Smooth muscle cell (in vitro differentiated cells): ENCODE measurements at regions not wholly inside any gene's neighbourhood (a gene's known extent, or its start where the extent isn't known, plus 50 kb on each side); places are given as distances from the start of the nearest gene placed in this dataset.

Source experiments
- DNase-seq: peaks from one replicate; lab custom pipeline; 2025; ENCODE audit not compliant: unreplicated experiment; lab: John Stamatoyannopoulos, UW
- H2AFZ ChIP-seq: fragments of 200-600 bp; sonication (generic); 2 replicates; pipeline ENCODE4 v1.6.0; 2016; ENCODE audit warnings: antibody characterized with exemption, low read depth, mild to moderate bottlenecking
- H3F3A ChIP-seq: fragments of 200-600 bp; sonication (generic); 2 replicates; pipeline ENCODE4 v1.6.0; 2017; ENCODE audit warnings: antibody characterized with exemption, low read depth
- H3K27ac ChIP-seq: fragments of 200-600 bp; sonication (generic); 2 replicates; pipeline ENCODE4 v1.5.1; 2016; ENCODE audit warnings: low read depth, mild to moderate bottlenecking
- H3K27me3 ChIP-seq: fragments of 200-600 bp; sonication (generic); 2 replicates; pipeline ENCODE4 v1.6.1; 2016; ENCODE audit warnings: low read depth, mild to moderate bottlenecking
- H3K36me3 ChIP-seq: fragments of 200-600 bp; sonication (generic); 2 replicates; pipeline ENCODE4 v1.5.1; 2016; ENCODE audit warnings: low read depth
- H3K4me1 ChIP-seq: fragments of 200-600 bp; sonication (generic); 2 replicates; pipeline ENCODE4 v1.5.1; 2016; ENCODE audit warnings: low read depth
- H3K4me2 ChIP-seq: fragments of 200-600 bp; sonication (generic); 2 replicates; pipeline ENCODE4 v1.6.0; 2016; ENCODE audit warnings: mild to moderate bottlenecking
- H3K4me3 ChIP-seq: fragments of 200-600 bp; sonication (generic); 2 replicates; pipeline ENCODE4 v1.5.1; 2016; ENCODE audit warnings: mild to moderate bottlenecking
- H3K79me2 ChIP-seq: fragments of 200-600 bp; sonication (generic); 2 replicates; pipeline ENCODE4 v1.6.0; 2016; ENCODE audit warnings: low read depth, mild to moderate bottlenecking
- H3K9ac ChIP-seq: fragments of 200-600 bp; sonication (generic); 2 replicates; pipeline ENCODE4 v1.6.0; 2016; ENCODE audit warnings: low read depth
- H3K9me3 ChIP-seq: fragments of 200-600 bp; sonication (generic); replicated peaks from 2 replicates; pipeline ENCODE4 v1.5.1; 2016; ENCODE audit warnings: low read depth
- H4K20me1 ChIP-seq: fragments of 200-600 bp; sonication (generic); 2 replicates; pipeline ENCODE4 v1.6.0; 2016; ENCODE audit warnings: low read depth
- CTCF ChIP-seq: fragments of 200-600 bp; sonication (generic); IDR thresholded peaks from 2 replicates; pipeline ENCODE4 v1.5.1; 2017; ENCODE audit warnings: borderline replicate concordance, mild to moderate bottlenecking, antibody characterized with exemption; ENCODE audit not compliant: insufficient read depth, poor library complexity, severe bottlenecking
- WGBS: methylation state at CpG from one replicate; pipeline ENCODE4 v1.1.7; 2016; ENCODE audit warnings: low lambda C conversion rate; 5-methylcytosine and 5-hydroxymethylcytosine counted together

GRCh38 chr11:92364177-92364576 lies 139.6 kb downstream of the FAT3 start:
- no peak for DNase-seq
- no peak overlapping the region for H3K4me2 ChIP-seq
- H3K4me3 ChIP-seq: no peak overlapping the region
- WGBS: 58% methylated on average over 4 of the region's 4 CpGs
- no peak overlapping the region for H2AFZ ChIP-seq
- no peaks in the 10 kb centered on the region for H3K4me1 ChIP-seq
- no peak overlapping the region for H3K9ac ChIP-seq
- no peaks in the 10 kb centered on the region for H3K79me2 ChIP-seq
- no peaks in the 10 kb centered on the region for H3K27me3 ChIP-seq
- no peak overlapping the region for H3K27ac ChIP-seq
- H3F3A ChIP-seq: no peaks in the 10 kb centered on the region
- H4K20me1 ChIP-seq: no peaks in the 10 kb centered on the region
- H3K9me3 ChIP-seq: no peaks in the 10 kb centered on the region
- no peak for TF ChIP-seq CTCF
- H3K36me3 ChIP-seq: no peaks in the 10 kb centered on the region

- H4K20me1 ChIP-seq: no peaks in the 10 kb centered on the region
- no peaks in the 10 kb centered on the region for H3K79me2 ChIP-seq
- H3K27me3 ChIP-seq: no peaks in the 10 kb centered on the region
- WGBS: 22% methylated on average over 3 of the region's 3 CpGs
- no peak overlapping the region for H3K4me3 ChIP-seq
- peak overlapping the region; percentile 33 for H3K27ac ChIP-seq
- no peak overlapping the region for H2AFZ ChIP-seq
- peaks cover 3% of the 10 kb centered on the region for H3K4me1 ChIP-seq
- H3F3A ChIP-seq: no peaks in the 10 kb centered on the region
- H3K36me3 ChIP-seq: no peaks in the 10 kb centered on the region
- no peak for TF ChIP-seq CTCF
- H3K9me3 ChIP-seq: no peaks in the 10 kb centered on the region
- H3K9ac ChIP-seq: no peak overlapping the region
- no peak for DNase-seq
- no peak overlapping the region for H3K4me2 ChIP-seq
Measured at GRCh38 chr11:92376146-92376599, 151.6 kb downstream of the FAT3 start.

- H3K27ac ChIP-seq: no peak overlapping the region
- H3K4me2 ChIP-seq: no peak overlapping the region
- WGBS: 81% methylated on average over 1 of the region's 1 CpG
- H3K4me1 ChIP-seq: peaks cover 3% of the 10 kb centered on the region
- TF ChIP-seq CTCF: no peak
- H3F3A ChIP-seq: no peaks in the 10 kb centered on the region
- H4K20me1 ChIP-seq: no peaks in the 10 kb centered on the region
- H3K4me3 ChIP-seq: no peak overlapping the region
- no peaks in the 10 kb centered on the region for H3K79me2 ChIP-seq
- H3K27me3 ChIP-seq: no peaks in the 10 kb centered on the region
- no peaks in the 10 kb centered on the region for H3K36me3 ChIP-seq
- DNase-seq: no peak
- H3K9me3 ChIP-seq: no peaks in the 10 kb centered on the region
- H2AFZ ChIP-seq: no peak overlapping the region
- no peak overlapping the region for H3K9ac ChIP-seq
Measured at GRCh38 chr11:92376680-92377079, 152.1 kb downstream of the FAT3 start.

- H3K27me3 ChIP-seq: no peaks in the 10 kb centered on the region
- no peak for TF ChIP-seq CTCF
- H3K79me2 ChIP-seq: no peaks in the 10 kb centered on the region
- H3K9me3 ChIP-seq: no peaks in the 10 kb centered on the region
- DNase-seq: no peak
- 94% methylated on average over 3 of the region's 3 CpGs for WGBS
- no peak overlapping the region for H2AFZ ChIP-seq
- no peak overlapping the region for H3K27ac ChIP-seq
- H4K20me1 ChIP-seq: no peaks in the 10 kb centered on the region
- H3F3A ChIP-seq: no peaks in the 10 kb centered on the region
- no peak overlapping the region for H3K9ac ChIP-seq
- H3K4me3 ChIP-seq: no peak overlapping the region
- no peak overlapping the region for H3K4me2 ChIP-seq
- peaks cover 13% of the 10 kb centered on the region for H3K4me1 ChIP-seq
- no peaks in the 10 kb centered on the region for H3K36me3 ChIP-seq
Measured at GRCh38 chr11:92380882-92381281, 156.3 kb downstream of the FAT3 start.
